BE2C (cell line): ENCODE measurements at regions not wholly inside any gene's neighbourhood (a gene's known extent, or its start where the extent isn't known, plus 50 kb on each side); places are given as distances from the start of the nearest gene placed in this dataset.
A peak's percentile ranks its signal among the peaks of the same experiment; 100 is the strongest.

ENCODE experiments used
- DNase-seq: peaks from one replicate; pipeline ENCODE4 v3.0.0-alpha.2; 2020
- H3K27me3 ChIP-seq: fragments of 250-450 bp; sonication (Bioruptor Pico); 2 replicates; pipeline ENCODE4 v1.5.1; 2020; ENCODE audit warnings: mild to moderate bottlenecking
- H3K36me3 ChIP-seq: fragments of 250-450 bp; sonication (Bioruptor Pico); 2 replicates; pipeline ENCODE4 v1.5.1; 2020; ENCODE audit warnings: mild to moderate bottlenecking
- H3K4me1 ChIP-seq: fragments of 250-450 bp; sonication (Bioruptor Pico); 2 replicates; pipeline ENCODE4 v1.5.1; 2020
- H3K4me3 ChIP-seq: 2 replicates; pipeline ENCODE4 v1.5.1; 2011; ENCODE audit warnings: low read depth, low read length
- H3K9me3 ChIP-seq: fragments of 250-450 bp; sonication (Bioruptor Pico); 2 replicates; pipeline ENCODE4 v1.5.1; 2020
- TF ChIP-seq, protein P1 (sequence below): IDR thresholded peaks from 2 replicates; pipeline ENCODE4 v1.5.1; 2012; ENCODE audit warnings: mild to moderate bottlenecking, low read depth, low read length

DNA sequence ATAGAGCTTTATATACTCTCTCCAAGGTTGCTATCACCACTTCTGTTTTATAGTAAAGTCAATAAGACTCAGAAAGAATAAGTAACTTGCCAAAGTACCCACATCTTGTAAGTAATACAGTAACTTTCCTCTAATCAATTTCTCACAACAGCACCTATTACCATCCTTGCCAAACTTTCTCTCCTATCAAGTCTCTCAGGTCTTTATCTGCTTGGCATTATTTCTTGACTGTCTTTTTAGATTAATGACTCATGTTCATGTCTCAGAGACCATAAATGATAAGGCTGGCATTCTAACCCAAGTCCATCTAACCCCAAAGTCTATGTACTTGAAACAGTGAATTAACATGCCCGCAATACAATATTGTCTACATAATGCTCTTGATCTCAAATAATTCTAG is 618.0 kb upstream of the ZEB2 start:
- Histone ChIP-seq H3K4me1 (no peaks in the 10 kb centered on the region), H3K9me3 (no peaks in the 10 kb centered on the region), H3K27me3 (no peaks in the 10 kb centered on the region), H3K4me3 (no peak overlapping the region), H3K36me3 (no peaks in the 10 kb centered on the region)
- DNase-seq = no peak
- TF ChIP-seq, protein P1, sequence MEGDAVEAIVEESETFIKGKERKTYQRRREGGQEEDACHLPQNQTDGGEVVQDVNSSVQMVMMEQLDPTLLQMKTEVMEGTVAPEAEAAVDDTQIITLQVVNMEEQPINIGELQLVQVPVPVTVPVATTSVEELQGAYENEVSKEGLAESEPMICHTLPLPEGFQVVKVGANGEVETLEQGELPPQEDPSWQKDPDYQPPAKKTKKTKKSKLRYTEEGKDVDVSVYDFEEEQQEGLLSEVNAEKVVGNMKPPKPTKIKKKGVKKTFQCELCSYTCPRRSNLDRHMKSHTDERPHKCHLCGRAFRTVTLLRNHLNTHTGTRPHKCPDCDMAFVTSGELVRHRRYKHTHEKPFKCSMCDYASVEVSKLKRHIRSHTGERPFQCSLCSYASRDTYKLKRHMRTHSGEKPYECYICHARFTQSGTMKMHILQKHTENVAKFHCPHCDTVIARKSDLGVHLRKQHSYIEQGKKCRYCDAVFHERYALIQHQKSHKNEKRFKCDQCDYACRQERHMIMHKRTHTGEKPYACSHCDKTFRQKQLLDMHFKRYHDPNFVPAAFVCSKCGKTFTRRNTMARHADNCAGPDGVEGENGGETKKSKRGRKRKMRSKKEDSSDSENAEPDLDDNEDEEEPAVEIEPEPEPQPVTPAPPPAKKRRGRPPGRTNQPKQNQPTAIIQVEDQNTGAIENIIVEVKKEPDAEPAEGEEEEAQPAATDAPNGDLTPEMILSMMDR = no peak

DNA sequence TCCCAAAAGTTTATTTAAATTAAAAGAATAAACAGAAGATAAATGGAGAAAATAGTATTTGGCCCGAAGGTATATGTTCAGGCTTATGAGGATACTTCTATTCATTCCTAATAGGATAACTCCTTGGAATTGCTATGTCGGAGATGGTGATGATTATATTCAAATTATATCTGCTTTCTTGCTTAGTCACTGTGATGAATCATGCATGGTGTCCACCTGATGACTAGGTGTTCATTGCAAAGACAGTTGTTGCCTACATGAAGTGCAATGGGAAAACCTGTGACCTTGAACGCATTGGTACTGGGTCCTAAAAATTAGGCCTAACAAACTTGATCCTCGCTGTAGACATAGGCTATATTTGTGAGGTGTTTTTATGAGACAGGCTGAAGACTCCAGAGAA is 617.3 kb upstream of the ZEB2 start:
- H3K9me3 ChIP-seq = no peaks in the 10 kb centered on the region
- no peaks in the 10 kb centered on the region for H3K27me3 ChIP-seq
- H3K4me1 ChIP-seq = no peaks in the 10 kb centered on the region
- TF ChIP-seq, protein P1 = no peak
- no peak overlapping the region for H3K4me3 ChIP-seq
- no peak for DNase-seq
- no peaks in the 10 kb centered on the region for H3K36me3 ChIP-seq

DNA sequence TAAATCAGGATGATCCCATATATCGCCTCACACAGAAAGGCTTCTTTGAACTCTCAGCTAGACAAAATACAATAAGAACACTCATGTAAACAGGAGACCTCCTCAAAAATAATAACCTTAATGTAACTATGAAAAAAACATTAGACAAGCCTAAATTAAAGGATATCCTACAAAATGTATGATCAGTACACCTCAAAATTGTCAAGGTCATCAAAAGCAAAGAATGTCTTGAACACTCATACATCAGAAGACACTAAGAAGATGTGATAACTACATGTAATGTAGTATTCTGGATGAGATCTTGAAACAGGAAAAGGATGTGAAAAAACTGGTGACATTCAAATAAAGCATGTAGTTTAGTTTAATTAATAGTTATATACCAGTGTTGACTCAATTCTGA is 616.8 kb upstream of the ZEB2 start:
- Histone ChIP-seq H3K4me1 (no peaks in the 10 kb centered on the region), H3K9me3 (no peaks in the 10 kb centered on the region), H3K36me3 (no peaks in the 10 kb centered on the region), H3K4me3 (no peak overlapping the region), H3K27me3 (no peaks in the 10 kb centered on the region)
- TF ChIP-seq, protein P1 = no peak
- no peak for DNase-seq

DNA sequence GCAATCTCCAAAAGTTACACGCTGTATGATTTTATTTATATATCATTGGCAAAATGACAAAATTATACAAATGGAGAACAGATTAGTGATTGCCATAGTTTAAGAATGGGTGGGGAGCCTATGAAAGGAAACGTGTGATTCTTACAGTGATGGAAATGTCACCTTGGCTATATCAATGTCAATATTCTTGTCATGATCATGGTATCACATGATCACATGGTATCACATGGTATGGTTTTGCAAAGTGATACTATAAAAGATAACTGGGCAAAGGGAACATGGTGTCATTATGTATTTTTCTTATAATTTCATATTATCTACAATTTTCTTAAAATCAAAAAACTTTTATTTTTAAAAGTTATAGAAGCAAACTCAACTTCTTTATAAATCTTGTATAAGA is 606.2 kb upstream of the ZEB2 start:
- no peak overlapping the region for H3K4me3 ChIP-seq
- H3K4me1 ChIP-seq = no peaks in the 10 kb centered on the region; the same call in 1 of the 2 replicates
- no peak for DNase-seq
- no peaks in the 10 kb centered on the region for H3K36me3 ChIP-seq
- H3K9me3 ChIP-seq = no peaks in the 10 kb centered on the region
- no peaks in the 10 kb centered on the region for H3K27me3 ChIP-seq
- TF ChIP-seq, protein P1 = no peak

DNA sequence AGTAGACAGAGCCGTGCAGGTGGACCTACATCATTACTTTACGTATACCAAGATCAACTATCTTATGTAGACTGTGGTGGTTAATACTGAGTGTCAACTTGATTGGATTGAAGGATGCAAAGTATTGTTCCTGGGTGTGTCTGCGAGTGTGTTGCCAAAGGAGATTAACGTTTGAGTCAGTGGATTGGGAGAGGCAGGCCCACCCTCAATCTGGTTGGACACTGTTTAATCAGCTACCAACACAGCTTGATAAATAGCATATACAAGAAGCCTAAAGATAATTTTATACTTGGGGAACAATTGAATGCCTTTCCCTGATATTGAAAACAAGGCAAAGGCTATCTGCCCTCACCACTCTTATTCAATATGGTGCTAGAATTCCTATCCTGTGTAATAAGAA is 604.2 kb upstream of the ZEB2 start:
- Histone ChIP-seq H3K4me1 (no peaks in the 10 kb centered on the region; the same call in 1 of the 2 replicates), H3K4me3 (no peak overlapping the region), H3K9me3 (no peaks in the 10 kb centered on the region), H3K36me3 (no peaks in the 10 kb centered on the region), H3K27me3 (no peaks in the 10 kb centered on the region)
- TF ChIP-seq, protein P1 = no peak
- DNase-seq = no peak

DNA sequence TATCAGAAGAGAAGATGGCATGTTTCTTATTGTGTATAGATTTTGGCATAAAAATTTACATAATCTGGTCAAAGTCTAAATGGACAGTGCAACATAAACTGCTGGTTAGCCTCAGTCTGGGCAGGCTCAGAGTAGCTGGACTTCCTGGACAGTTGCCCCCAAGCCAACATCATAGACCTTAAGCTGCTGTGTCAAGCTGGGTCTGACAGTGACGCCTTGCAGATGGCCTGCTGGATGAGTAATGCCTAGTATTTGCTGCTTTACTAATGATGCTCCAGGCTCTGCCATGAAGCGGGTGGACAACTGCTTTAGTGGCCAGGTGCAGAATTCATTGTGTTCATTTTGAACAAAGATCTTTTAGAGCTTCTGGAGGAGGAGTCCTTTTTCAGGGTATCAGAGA is 603.7 kb upstream of the ZEB2 start:
- Histone ChIP-seq H3K4me3 (no peak overlapping the region), H3K36me3 (no peaks in the 10 kb centered on the region), H3K9me3 (no peaks in the 10 kb centered on the region), H3K27me3 (no peaks in the 10 kb centered on the region), H3K4me1 (no peaks in the 10 kb centered on the region; the same call in 1 of the 2 replicates)
- TF ChIP-seq, protein P1 = no peak
- peak; percentile 69 for DNase-seq
